ENCODE measurements at regions not wholly inside any gene's neighbourhood (a gene's known extent, or its start where the extent isn't known, plus 50 kb on each side); places are given as distances from the start of the nearest gene placed in this dataset.

DNA sequence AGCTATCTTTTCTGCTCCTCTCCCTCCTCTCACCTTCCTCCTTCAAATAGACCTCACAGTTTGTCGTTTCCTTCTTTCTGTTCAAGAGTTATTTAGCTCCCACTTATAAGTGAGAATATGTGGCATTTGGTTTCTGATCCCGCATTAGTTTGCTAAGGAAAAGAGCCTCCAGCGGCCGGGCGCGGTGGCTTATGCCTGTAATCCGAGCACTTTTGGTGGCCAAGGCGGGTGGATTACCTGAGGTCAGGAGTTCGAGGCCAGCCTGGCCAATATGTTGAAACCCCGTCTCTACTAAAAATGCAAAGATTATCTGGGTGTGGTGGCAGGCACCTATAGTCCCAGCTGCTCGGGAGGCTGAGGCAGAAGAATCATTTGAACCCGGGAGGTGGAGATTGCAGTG, 2101.6 kb downstream of the MAT2B start:
- TF ChIP-seq POLR2A (IDR thresholded peaks at IDR 0.05; ENCODE audit: low read length) (no peak), GATA1 (IDR thresholded peaks at IDR 0.05; ENCODE audit: low read depth, low read length) (no peak)
